ENCODE measurements at regions not wholly inside any gene's neighbourhood (a gene's known extent, or its start where the extent isn't known, plus 50 kb on each side); places are given as distances from the start of the nearest gene placed in this dataset.
A peak's percentile ranks its signal among the peaks of the same experiment; 100 is the strongest.
"Not testable (repeated sequence)": the region's sequence is repeated elsewhere in the genome, so short reads cannot be mapped to it uniquely, and the experiment has no call there.

GRCh38 chr7:6882321-6882721, 56.2 kb upstream of the CCZ1B start:
- ATAC-seq (ENCODE audit: poor library complexity); intact Hi-C loops (cut with DNase I): not testable (repeated sequence)

GRCh38 chr7:6883756-6884155, 57.7 kb upstream of the CCZ1B start:
- DNase-seq; intact Hi-C loops (cut with DNase I); ATAC-seq (ENCODE audit: poor library complexity): not testable (repeated sequence)

More at GRCh38 chr7:6882321-6882721, 56.2 kb upstream of the CCZ1B start:
- not testable (repeated sequence) for DNase-seq

GRCh38 chr7:6886198-6886597, 60.1 kb upstream of the CCZ1B start:
- intact Hi-C loops (cut with DNase I): no loop called here
- DNase-seq (no peak), ATAC-seq (ENCODE audit: poor library complexity) (no peak)

- ATAC-seq (ENCODE audit: poor library complexity); intact Hi-C loops (cut with DNase I): not testable (repeated sequence)
- peak; percentile 61 for DNase-seq
Measured at GRCh38 chr7:6888267-6889045, 62.4 kb upstream of the CCZ1B start.

GRCh38 chr7:6889252-6889812, 63.3 kb upstream of the CCZ1B start:
- ATAC-seq (ENCODE audit: poor library complexity) (no peak), DNase-seq (no peak)
- intact Hi-C loops (cut with DNase I): no loop called here

- intact Hi-C loops (cut with DNase I); ATAC-seq (ENCODE audit: poor library complexity); DNase-seq: not testable (repeated sequence)
Measured at GRCh38 chr7:6902097-6902518, 76.0 kb upstream of the CCZ1B start.

- intact Hi-C loops (cut with DNase I): not testable (repeated sequence)
Measured at GRCh38 chr7:6903289-6903688, 77.2 kb upstream of the CCZ1B start.

GRCh38 chr7:6903792-6904191, 77.7 kb upstream of the CCZ1B start:
- intact Hi-C loops (cut with DNase I); DNase-seq; ATAC-seq (ENCODE audit: poor library complexity): not testable (repeated sequence)

More at GRCh38 chr7:6903289-6903688, 77.2 kb upstream of the CCZ1B start:
- not testable (repeated sequence) for DNase-seq; ATAC-seq (ENCODE audit: poor library complexity)

- intact Hi-C loops (cut with DNase I): no loop called here
- DNase-seq: peak; percentile 62
- ATAC-seq (ENCODE audit: poor library complexity): peak; percentile 64
Measured at GRCh38 chr7:6917258-6917657, 91.2 kb upstream of the CCZ1B start.

GRCh38 chr7:6919169-6919568, 93.1 kb upstream of the CCZ1B start:
- intact Hi-C loops (cut with DNase I); ATAC-seq (ENCODE audit: poor library complexity); DNase-seq: not testable (repeated sequence)

- DNase-seq; ATAC-seq (ENCODE audit: poor library complexity); intact Hi-C loops (cut with DNase I): not testable (repeated sequence)
Measured at GRCh38 chr7:6924523-6924922, 98.4 kb upstream of the CCZ1B start.

- intact Hi-C loops (cut with DNase I); DNase-seq; ATAC-seq (ENCODE audit: poor library complexity): not testable (repeated sequence)
Measured at GRCh38 chr7:6926193-6927174, 100.4 kb upstream of the CCZ1B start.

GRCh38 chr7:6927643-6928042, 101.6 kb upstream of the CCZ1B start:
- DNase-seq; ATAC-seq (ENCODE audit: poor library complexity); intact Hi-C loops (cut with DNase I): not testable (repeated sequence)

- intact Hi-C loops (cut with DNase I); DNase-seq; ATAC-seq (ENCODE audit: poor library complexity): not testable (repeated sequence)
Measured at GRCh38 chr7:6929588-6929987, 103.5 kb upstream of the CCZ1B start.

GRCh38 chr7:6930081-6930635, 104.1 kb upstream of the CCZ1B start:
- DNase-seq; ATAC-seq (ENCODE audit: poor library complexity); intact Hi-C loops (cut with DNase I): not testable (repeated sequence)

- intact Hi-C loops (cut with DNase I); ATAC-seq (ENCODE audit: poor library complexity): not testable (repeated sequence)
- peak; percentile 55 for DNase-seq
Measured at GRCh38 chr7:6930787-6931186, 104.7 kb upstream of the CCZ1B start.

GRCh38 chr7:6931456-6931855, 105.4 kb upstream of the CCZ1B start:
- intact Hi-C loops (cut with DNase I); DNase-seq; ATAC-seq (ENCODE audit: poor library complexity): not testable (repeated sequence)

GRCh38 chr7:6933954-6934632, 108.0 kb upstream of the CCZ1B start:
- intact Hi-C loops (cut with DNase I); ATAC-seq (ENCODE audit: poor library complexity): not testable (repeated sequence)

More at GRCh38 chr7:6933954-6934632, 108.0 kb upstream of the CCZ1B start:
- DNase-seq: not testable (repeated sequence)
